Mononuclear cell (primary cell): ENCODE measurements at regions not wholly inside any gene's neighbourhood (a gene's known extent, or its start where the extent isn't known, plus 50 kb on each side); places are given as distances from the start of the nearest gene placed in this dataset.

Experiments
- H3K27me3 ChIP-seq: 2 replicates; pipeline ENCODE4 v1.6.0; 2011; ENCODE audit warnings: low read length, control low read depth; ENCODE audit not compliant: insufficient read depth
- H3K4me1 ChIP-seq: 2 replicates; pipeline ENCODE4 v1.5.1; 2011; ENCODE audit warnings: mild to moderate bottlenecking, low read length, control low read depth; ENCODE audit not compliant: insufficient read depth
- H3K4me3 ChIP-seq: 2 replicates; pipeline ENCODE4 v1.5.1; 2011; ENCODE audit warnings: mild to moderate bottlenecking, low read length, moderate library complexity
- H3K9me3 ChIP-seq: 2 replicates; pipeline ENCODE4 v1.5.1; 2011; ENCODE audit warnings: low read depth, mild to moderate bottlenecking, control low read depth, low read length

- Histone ChIP-seq H3K4me1 (no peaks in the 10 kb centered on the region), H3K9me3 (no peaks in the 10 kb centered on the region), H3K4me3 (no peak overlapping the region), H3K27me3 (no peaks in the 10 kb centered on the region)
Observed at GRCh38 chr3:178428037-178428436, 108.2 kb upstream of the KCNMB2 start.

GRCh38 chr3:178434206-178434805 is 101.9 kb upstream of the KCNMB2 start:
- H3K4me3 ChIP-seq: no peak overlapping the region
- no peaks in the 10 kb centered on the region for H3K4me1 ChIP-seq
- H3K27me3 ChIP-seq: no peaks in the 10 kb centered on the region
- H3K9me3 ChIP-seq: no peaks in the 10 kb centered on the region

GRCh38 chr3:178435575-178435974 is 100.7 kb upstream of the KCNMB2 start:
- no peaks in the 10 kb centered on the region for H3K4me1 ChIP-seq
- no peak overlapping the region for H3K4me3 ChIP-seq
- no peaks in the 10 kb centered on the region for H3K9me3 ChIP-seq
- no peaks in the 10 kb centered on the region for H3K27me3 ChIP-seq

- Histone ChIP-seq H3K9me3 (no peaks in the 10 kb centered on the region), H3K27me3 (no peaks in the 10 kb centered on the region), H3K4me1 (no peaks in the 10 kb centered on the region), H3K4me3 (no peak overlapping the region)
Observed at GRCh38 chr3:178436773-178437172, 99.5 kb upstream of the KCNMB2 start.

- no peaks in the 10 kb centered on the region for H3K27me3 ChIP-seq
- H3K4me1 ChIP-seq: no peaks in the 10 kb centered on the region
Observed at GRCh38 chr3:178437236-178437635, 99.0 kb upstream of the KCNMB2 start.

GRCh38 chr3:178439504-178439903 is 96.7 kb upstream of the KCNMB2 start:
- no peaks in the 10 kb centered on the region for H3K27me3 ChIP-seq
- no peak overlapping the region for H3K4me3 ChIP-seq
- H3K4me1 ChIP-seq: no peaks in the 10 kb centered on the region
- H3K9me3 ChIP-seq: no peaks in the 10 kb centered on the region

More at GRCh38 chr3:178437236-178437635, 99.0 kb upstream of the KCNMB2 start:
- H3K9me3 ChIP-seq: no peaks in the 10 kb centered on the region
- no peak overlapping the region for H3K4me3 ChIP-seq

GRCh38 chr3:178440043-178440442 is 96.2 kb upstream of the KCNMB2 start:
- no peaks in the 10 kb centered on the region for H3K9me3 ChIP-seq
- no peaks in the 10 kb centered on the region for H3K27me3 ChIP-seq
- no peak overlapping the region for H3K4me3 ChIP-seq
- H3K4me1 ChIP-seq: no peaks in the 10 kb centered on the region

- H3K4me1 ChIP-seq: no peaks in the 10 kb centered on the region
- no peak overlapping the region for H3K4me3 ChIP-seq
- no peaks in the 10 kb centered on the region for H3K9me3 ChIP-seq
- H3K27me3 ChIP-seq: no peaks in the 10 kb centered on the region
Observed at GRCh38 chr3:178443634-178444033, 92.6 kb upstream of the KCNMB2 start.

- no peaks in the 10 kb centered on the region for H3K9me3 ChIP-seq
- no peaks in the 10 kb centered on the region for H3K27me3 ChIP-seq
- H3K4me1 ChIP-seq: no peaks in the 10 kb centered on the region
- no peak overlapping the region for H3K4me3 ChIP-seq
Observed at GRCh38 chr3:178445139-178445538, 91.1 kb upstream of the KCNMB2 start.

GRCh38 chr3:178446059-178446458 is 90.2 kb upstream of the KCNMB2 start:
- H3K4me1 ChIP-seq: no peaks in the 10 kb centered on the region
- no peaks in the 10 kb centered on the region for H3K27me3 ChIP-seq
- no peak overlapping the region for H3K4me3 ChIP-seq
- no peaks in the 10 kb centered on the region for H3K9me3 ChIP-seq

- Histone ChIP-seq H3K9me3 (no peaks in the 10 kb centered on the region), H3K4me1 (no peaks in the 10 kb centered on the region), H3K27me3 (no peaks in the 10 kb centered on the region), H3K4me3 (no peak overlapping the region)
Observed at GRCh38 chr3:178450476-178450875, 85.8 kb upstream of the KCNMB2 start.

- no peak overlapping the region for H3K4me3 ChIP-seq
- H3K9me3 ChIP-seq: no peaks in the 10 kb centered on the region
- H3K27me3 ChIP-seq: no peaks in the 10 kb centered on the region
- no peaks in the 10 kb centered on the region for H3K4me1 ChIP-seq
Observed at GRCh38 chr3:178451799-178452198, 84.4 kb upstream of the KCNMB2 start.

GRCh38 chr3:178454726-178455125 is 81.5 kb upstream of the KCNMB2 start:
- no peak overlapping the region for H3K4me3 ChIP-seq
- no peaks in the 10 kb centered on the region for H3K4me1 ChIP-seq

GRCh38 chr3:178455226-178455625 is 81.0 kb upstream of the KCNMB2 start:
- Histone ChIP-seq H3K27me3 (peaks cover 3% of the 10 kb centered on the region), H3K9me3 (no peaks in the 10 kb centered on the region), H3K4me1 (no peaks in the 10 kb centered on the region), H3K4me3 (no peak overlapping the region)

More at GRCh38 chr3:178454726-178455125, 81.5 kb upstream of the KCNMB2 start:
- peaks cover 3% of the 10 kb centered on the region for H3K27me3 ChIP-seq
- no peaks in the 10 kb centered on the region for H3K9me3 ChIP-seq

- Histone ChIP-seq H3K9me3 (no peaks in the 10 kb centered on the region), H3K4me3 (no peak overlapping the region), H3K4me1 (no peaks in the 10 kb centered on the region), H3K27me3 (peaks cover 3% of the 10 kb centered on the region)
Observed at GRCh38 chr3:178455946-178456345, 80.3 kb upstream of the KCNMB2 start.

- H3K9me3 ChIP-seq: no peaks in the 10 kb centered on the region
- no peaks in the 10 kb centered on the region for H3K4me1 ChIP-seq
- H3K4me3 ChIP-seq: no peak overlapping the region
- H3K27me3 ChIP-seq: peaks cover 3% of the 10 kb centered on the region
Observed at GRCh38 chr3:178456621-178457285, 79.5 kb upstream of the KCNMB2 start.
